Neuronal stem cell (in vitro differentiated cells): ENCODE measurements at regions not wholly inside any gene's neighbourhood (a gene's known extent, or its start where the extent isn't known, plus 50 kb on each side); places are given as distances from the start of the nearest gene placed in this dataset.

Experiments used
- DNase-seq: peaks from one replicate; pipeline ENCODE4 v3.0.0-alpha.2; 2013; ENCODE audit warnings: low spot score
- H2AFZ ChIP-seq: one replicate; pipeline ENCODE4 v1.6.1; 2013; ENCODE audit warnings: mild to moderate bottlenecking, low read length, inconsistent platforms
- H2AK5ac ChIP-seq: 2 replicates; pipeline ENCODE4 v1.6.1; 2013; ENCODE audit warnings: low read depth, mild to moderate bottlenecking, inconsistent platforms, low read length, moderate library complexity, mixed read lengths
- H2BK120ac ChIP-seq: 2 replicates; pipeline ENCODE4 v1.6.1; 2013; ENCODE audit warnings: low read depth, mild to moderate bottlenecking, inconsistent platforms, low read length, moderate library complexity, mixed read lengths
- H2BK12ac ChIP-seq: one replicate; pipeline ENCODE4 v1.6.1; 2013; ENCODE audit warnings: low read length, inconsistent platforms
- H2BK15ac ChIP-seq: 2 replicates; pipeline ENCODE4 v1.6.1; 2013; ENCODE audit warnings: mild to moderate bottlenecking, low read length, inconsistent platforms, mixed read lengths
- H2BK5ac ChIP-seq: one replicate; pipeline ENCODE4 v1.6.1; 2013; ENCODE audit warnings: inconsistent platforms, mild to moderate bottlenecking, low read length, moderate library complexity
- H3K14ac ChIP-seq: one replicate; pipeline ENCODE4 v1.6.1; 2013; ENCODE audit warnings: low read length, inconsistent platforms
- H3K18ac ChIP-seq: 2 replicates; pipeline ENCODE4 v1.6.1; 2013; ENCODE audit warnings: low read length, inconsistent platforms
- H3K23ac ChIP-seq: 2 replicates; pipeline ENCODE4 v1.6.1; 2013; ENCODE audit warnings: low read depth, mild to moderate bottlenecking, mixed read lengths, low read length, inconsistent platforms; ENCODE audit not compliant: poor library complexity
- H3K27ac ChIP-seq: replicated peaks from 3 replicates; pipeline ENCODE4 v1.5.1; 2013; ENCODE audit warnings: low read length, inconsistent platforms
- H3K27me3 ChIP-seq, 3 experiments: 2 replicates each; pipeline ENCODE4 v1.6.1; 2013; ENCODE audit warnings: low read length in 3 of 3, mild to moderate bottlenecking in 2 of 3, inconsistent platforms in 1 of 3, low read depth in 1 of 3, mixed read lengths in 1 of 3, moderate library complexity in 1 of 3; ENCODE audit not compliant: control insufficient read depth in 3 of 3, insufficient read depth in 3 of 3
- H3K36me3 ChIP-seq, 2 donors: replicated peaks in 1 of 2; 2 replicates each; pipeline ENCODE4 v1.6.1; 2013; ENCODE audit warnings: low read length in 2 of 2; ENCODE audit not compliant: control insufficient read depth in 2 of 2, insufficient read depth in 2 of 2
- H3K4ac ChIP-seq: 2 replicates; pipeline ENCODE4 v1.6.1; 2013; ENCODE audit warnings: inconsistent platforms, mild to moderate bottlenecking, low read length, moderate library complexity
- H3K4me1 ChIP-seq, 2 donors: 1 replicate in 1 of 2; 2 replicates in 1 of 2; pipeline ENCODE4 v1.6.1; 2013; ENCODE audit warnings: low read length in 2 of 2, low read depth in 1 of 2; ENCODE audit not compliant: control insufficient read depth in 2 of 2, insufficient read depth in 1 of 2
- H3K4me2 ChIP-seq: one replicate; pipeline ENCODE4 v1.6.1; 2013; ENCODE audit warnings: mild to moderate bottlenecking, low read length, inconsistent platforms; ENCODE audit not compliant: insufficient read depth, poor library complexity, severe bottlenecking
- H3K4me3 ChIP-seq, 2 donors: 2 replicates each; pipeline ENCODE4 v1.5.1; 2013; ENCODE audit warnings: low read length in 2 of 2, mild to moderate bottlenecking in 2 of 2, inconsistent platforms in 1 of 2, moderate library complexity in 1 of 2
- H3K79me1 ChIP-seq: one replicate; pipeline ENCODE4 v1.6.1; 2013; ENCODE audit warnings: low read depth, mild to moderate bottlenecking, inconsistent platforms, low read length, moderate library complexity
- H3K9ac ChIP-seq: one replicate; pipeline ENCODE4 v1.6.1; 2013; ENCODE audit warnings: mild to moderate bottlenecking, low read depth, low read length, inconsistent platforms; ENCODE audit not compliant: poor library complexity
- H3K9me3 ChIP-seq, 2 donors: replicated peaks in 1 of 2; 2 replicates each; pipeline versions ENCODE3 to v1.6.1; 2013; ENCODE audit warnings: low read length in 2 of 2, mild to moderate bottlenecking in 2 of 2, inconsistent platforms in 1 of 2, low read depth in 1 of 2, mixed read lengths in 1 of 2, moderate library complexity in 1 of 2; ENCODE audit not compliant: control insufficient read depth in 2 of 2, insufficient read depth in 1 of 2
- H4K8ac ChIP-seq: one replicate; pipeline ENCODE4 v1.6.1; 2013; ENCODE audit warnings: low read depth, mild to moderate bottlenecking, inconsistent platforms, low read length, moderate library complexity
- H4K91ac ChIP-seq: one replicate; pipeline ENCODE4 v1.6.1; 2013; ENCODE audit warnings: low read length, low read depth, mild to moderate bottlenecking, inconsistent platforms; ENCODE audit not compliant: poor library complexity
- WGBS, 2 donors: extraction: QIAGEN DNeasy Blood & Tissue Kit; methylation state at CpG; one replicate each; pipeline ENCODE4 v1.1.7; 2013; ENCODE audit warnings: missing lambda C conversion rate in 2 of 2, mixed read lengths in 1 of 2; ENCODE audit not compliant: insufficient read length in 2 of 2, insufficient replicate concordance in 1 of 2; ENCODE audit errors: extremely low coverage in 2 of 2; 5-methylcytosine and 5-hydroxymethylcytosine counted together

- Histone ChIP-seq H3K4ac (no peak overlapping the region), H3K4me3 (no peak overlapping the region)
- WGBS, 2 donors = no CpG with 5 or more reads among the region's 1 CpG
These were observed 201.4 kb upstream of the SNX7 start for GRCh38 chr1:98460136-98460535.

GRCh38 chr1:98459486-98459870 lies 202.0 kb upstream of the SNX7 start:
- Histone ChIP-seq H2BK12ac (no peak overlapping the region), H2AK5ac (no peak overlapping the region), H3K4me2 (no peak overlapping the region), H3K27ac (no peak overlapping the region), H3K18ac (no peak overlapping the region), H2BK120ac (no peak overlapping the region), H3K4me3 (no peak overlapping the region), H3K9ac (no peak overlapping the region), H3K27me3 (no peaks in the 10 kb centered on the region), H3K36me3 (no peaks in the 10 kb centered on the region), H3K9me3 (no peaks in the 10 kb centered on the region), H3K4ac (no peak overlapping the region), H4K8ac (no peak overlapping the region), H3K4me1 (peaks cover 0 to 6% of the 10 kb centered on the region in 2 donors), H3K14ac (no peak overlapping the region), H2BK15ac (no peak overlapping the region), H2AFZ (no peak overlapping the region), H3K79me1 (no peaks in the 10 kb centered on the region), H3K23ac (no peak overlapping the region), H4K91ac (no peak overlapping the region), H2BK5ac (no peak overlapping the region)
- WGBS, 2 donors = no CpG with 5 or more reads among the region's 2 CpGs
- no peak for DNase-seq

More at GRCh38 chr1:98460136-98460535, 201.4 kb upstream of the SNX7 start:
- Histone ChIP-seq H2AFZ (no peak overlapping the region), H3K14ac (no peak overlapping the region), H3K27me3 (no peaks in the 10 kb centered on the region), H2BK5ac (no peak overlapping the region), H3K4me1 (peaks cover 0 to 6% of the 10 kb centered on the region in 2 donors), H3K23ac (no peak overlapping the region), H3K9ac (no peak overlapping the region), H3K36me3 (no peaks in the 10 kb centered on the region), H3K18ac (no peak overlapping the region), H3K9me3 (no peaks in the 10 kb centered on the region), H3K4me2 (no peak overlapping the region), H3K27ac (no peak overlapping the region), H2BK15ac (no peak overlapping the region), H4K91ac (no peak overlapping the region), H3K79me1 (no peaks in the 10 kb centered on the region), H2BK120ac (no peak overlapping the region), H4K8ac (no peak overlapping the region), H2AK5ac (no peak overlapping the region), H2BK12ac (no peak overlapping the region)
- no peak for DNase-seq

DNA sequence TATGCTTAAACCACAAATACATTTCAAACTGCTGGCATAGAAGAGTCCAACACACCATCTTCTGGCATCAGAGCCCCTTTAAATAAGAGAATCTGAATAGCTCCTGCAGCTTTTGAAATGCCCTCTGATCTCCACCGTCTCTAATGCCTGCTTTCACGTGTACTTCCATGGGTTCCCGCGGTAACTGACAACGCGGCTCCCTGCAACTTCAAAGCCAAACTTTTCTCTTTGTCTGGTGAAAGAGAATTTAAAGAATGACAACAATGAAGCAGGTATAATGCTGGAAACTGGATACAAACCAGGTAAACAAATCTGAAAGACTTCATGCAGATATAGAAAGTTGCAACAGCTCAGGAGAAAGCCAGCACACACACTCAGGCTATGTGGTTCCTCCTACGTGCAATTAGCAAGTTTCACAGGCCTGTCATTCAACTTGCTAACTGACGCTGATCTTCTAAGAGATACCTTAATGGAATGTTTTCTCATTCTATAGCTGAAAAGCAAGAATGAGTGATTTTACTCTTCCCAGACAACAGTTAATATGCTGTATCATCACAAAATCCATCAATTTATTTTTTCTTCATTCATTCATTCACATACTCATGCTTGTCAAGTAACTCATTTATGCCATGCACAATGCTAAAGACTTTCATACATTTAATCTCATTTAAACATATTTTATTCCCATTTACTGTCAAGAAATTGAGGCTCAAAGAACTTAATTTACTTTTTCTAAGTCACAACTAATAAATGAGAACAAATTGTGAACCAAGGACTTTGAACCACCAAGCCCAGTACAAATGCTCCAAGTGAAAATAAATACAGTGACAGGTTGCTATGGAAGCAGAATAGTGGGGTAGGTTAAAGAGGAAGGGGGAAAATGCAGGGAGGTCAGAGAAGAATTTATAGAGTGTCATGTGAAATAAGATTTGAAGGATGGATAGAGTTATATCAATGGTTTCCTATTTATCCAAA lies 202.7 kb upstream of the SNX7 start:
- H2BK5ac ChIP-seq = no peak overlapping the region
- no peak overlapping the region for H2BK120ac ChIP-seq
- no peak overlapping the region for H3K4me3 ChIP-seq
- H3K4me2 ChIP-seq = no peak overlapping the region
- WGBS, 2 donors = no CpG with 5 or more reads among the region's 8 CpGs
- peak overlapping the region; percentile 52 for H2AFZ ChIP-seq
- H3K4me1 ChIP-seq = peaks cover 0 to 6% of the 10 kb centered on the region in 2 donors
- no peaks in the 10 kb centered on the region for H3K27me3 ChIP-seq
- no peak overlapping the region for H3K4ac ChIP-seq
- H2BK15ac ChIP-seq = no peak overlapping the region
- H3K14ac ChIP-seq = no peak overlapping the region
- H3K9me3 ChIP-seq = no peaks in the 10 kb centered on the region
- no peaks in the 10 kb centered on the region for H3K79me1 ChIP-seq
- no peak overlapping the region for H4K91ac ChIP-seq
- H3K23ac ChIP-seq = no peak overlapping the region
- no peak overlapping the region for H3K27ac ChIP-seq
- no peak overlapping the region for H2AK5ac ChIP-seq
- H3K18ac ChIP-seq = no peak overlapping the region
- DNase-seq = no peak
- H4K8ac ChIP-seq = no peak overlapping the region
- no peak overlapping the region for H3K9ac ChIP-seq
- H2BK12ac ChIP-seq = no peak overlapping the region
- no peaks in the 10 kb centered on the region for H3K36me3 ChIP-seq

DNA sequence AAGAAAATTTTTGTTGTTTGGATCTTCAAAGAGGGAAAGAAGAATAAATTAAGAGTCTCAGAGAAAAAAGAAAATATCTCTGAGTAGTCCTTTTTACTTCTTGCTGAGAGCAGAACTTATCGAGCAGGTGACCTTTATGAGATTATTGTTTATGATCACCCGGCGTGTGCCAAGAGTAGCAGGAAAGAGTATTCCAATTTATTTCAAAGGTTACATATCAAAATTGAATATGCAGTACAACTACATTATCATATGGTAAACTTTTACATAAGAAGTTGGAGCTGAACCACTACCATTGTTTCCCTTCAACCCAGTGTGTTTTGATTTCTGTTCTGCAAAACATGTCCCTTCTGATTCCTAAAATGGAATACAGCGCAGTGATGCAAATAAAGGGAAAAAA lies 204.3 kb upstream of the SNX7 start:
- H3K9me3 ChIP-seq = no peaks in the 10 kb centered on the region
- H3K79me1 ChIP-seq = no peaks in the 10 kb centered on the region
- no peak overlapping the region for H4K8ac ChIP-seq
- no peak overlapping the region for H3K14ac ChIP-seq
- H2BK15ac ChIP-seq = no peak overlapping the region
- H4K91ac ChIP-seq = no peak overlapping the region
- H3K23ac ChIP-seq = no peak overlapping the region
- no peak overlapping the region for H3K18ac ChIP-seq
- no peak overlapping the region for H3K4me3 ChIP-seq
- no peak overlapping the region for H2AK5ac ChIP-seq
- H2BK120ac ChIP-seq = no peak overlapping the region
- no peak overlapping the region for H2BK5ac ChIP-seq
- no peak overlapping the region for H2BK12ac ChIP-seq
- H3K4me2 ChIP-seq = no peak overlapping the region
- H3K27me3 ChIP-seq = no peaks in the 10 kb centered on the region
- peaks cover 5 to 6% of the 10 kb centered on the region in 2 donors for H3K4me1 ChIP-seq
- H2AFZ ChIP-seq = no peak overlapping the region
- H3K27ac ChIP-seq = no peak overlapping the region
- no CpG with 5 or more reads among the region's 4 CpGs for WGBS, 2 donors
- DNase-seq = no peak
- no peaks in the 10 kb centered on the region for H3K36me3 ChIP-seq
- no peak overlapping the region for H3K4ac ChIP-seq
- no peak overlapping the region for H3K9ac ChIP-seq
